Fibroblast of skin of right quadriceps (primary cell): ENCODE measurements at regions not wholly inside any gene's neighbourhood (a gene's known extent, or its start where the extent isn't known, plus 50 kb on each side); places are given as distances from the start of the nearest gene placed in this dataset.
A peak's percentile ranks its signal among the peaks of the same experiment; 100 is the strongest.
"Not testable (repeated sequence)": the region's sequence is repeated elsewhere in the genome, so short reads cannot be mapped to it uniquely, and the experiment has no call there.

Experiments
- DNase-seq: peaks from one replicate; pipeline ENCODE4 v3.0.0-alpha.2; 2013

GRCh38 chr6:137304020-137304780, 85.0 kb upstream of the IFNGR1 start:
- DNase-seq = no peak

DNA sequence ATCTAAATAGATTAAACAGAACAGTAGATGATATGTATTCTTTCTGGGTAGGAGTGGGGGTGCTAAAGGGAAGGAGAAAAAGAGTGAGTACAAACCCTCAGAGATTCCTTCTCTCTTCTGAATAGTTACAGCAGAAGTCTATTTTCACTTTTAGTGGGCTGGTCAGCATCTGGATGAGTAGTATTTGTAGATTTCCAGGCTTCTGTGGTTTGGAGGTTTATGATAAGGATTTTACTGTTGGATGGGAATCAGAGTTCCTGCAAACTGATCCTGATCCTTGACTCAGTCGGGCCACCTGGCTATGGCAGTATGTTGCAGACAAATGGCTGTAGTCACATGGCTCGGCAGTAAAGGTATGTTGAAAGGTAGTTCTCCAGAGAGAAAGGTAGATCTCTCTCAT, 84.3 kb upstream of the IFNGR1 start:
- no peak for DNase-seq

DNA sequence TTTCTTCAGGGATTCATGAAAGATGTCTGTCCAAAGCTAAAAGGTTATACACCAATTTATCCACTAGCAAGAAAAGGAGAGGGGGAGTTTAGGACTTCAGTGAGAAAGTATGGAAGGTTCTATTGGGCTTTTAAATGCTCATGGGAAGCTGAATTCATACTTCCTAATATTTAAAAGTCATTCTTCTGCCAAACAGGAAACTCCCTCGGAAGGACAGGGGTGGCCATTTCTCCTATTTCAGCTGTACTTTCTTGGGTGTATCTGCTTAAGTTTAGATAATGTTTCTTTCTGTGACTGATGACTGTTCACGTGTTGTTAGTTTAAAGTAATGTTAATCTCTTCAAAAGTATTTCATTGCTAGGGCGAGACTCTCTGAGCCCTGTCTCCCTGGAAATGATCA, 80.5 kb upstream of the IFNGR1 start:
- no peak for DNase-seq

DNA sequence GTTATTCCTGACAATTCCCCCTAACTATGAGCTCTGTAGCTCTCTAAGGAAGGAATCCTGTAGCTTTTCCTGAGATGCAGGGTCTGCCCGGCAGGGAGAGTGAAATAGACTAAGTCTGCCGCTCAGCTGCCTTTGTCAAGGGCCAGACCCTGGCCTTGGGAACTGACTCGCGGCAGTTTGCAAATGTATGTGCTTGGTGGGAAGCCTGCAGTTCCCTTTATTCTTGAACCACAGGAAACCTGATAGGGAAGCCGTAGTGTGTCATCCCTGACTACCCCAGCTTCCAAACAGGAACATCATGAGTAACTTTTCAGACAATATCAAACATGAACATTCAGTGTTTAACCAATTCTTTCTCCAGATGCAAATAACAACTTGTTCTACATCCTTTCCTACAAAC, 78.7 kb upstream of the IFNGR1 start:
- DNase-seq = peak; percentile 57

GRCh38 chr6:137292326-137292725, 73.1 kb upstream of the IFNGR1 start:
- DNase-seq = not testable (repeated sequence)

DNA sequence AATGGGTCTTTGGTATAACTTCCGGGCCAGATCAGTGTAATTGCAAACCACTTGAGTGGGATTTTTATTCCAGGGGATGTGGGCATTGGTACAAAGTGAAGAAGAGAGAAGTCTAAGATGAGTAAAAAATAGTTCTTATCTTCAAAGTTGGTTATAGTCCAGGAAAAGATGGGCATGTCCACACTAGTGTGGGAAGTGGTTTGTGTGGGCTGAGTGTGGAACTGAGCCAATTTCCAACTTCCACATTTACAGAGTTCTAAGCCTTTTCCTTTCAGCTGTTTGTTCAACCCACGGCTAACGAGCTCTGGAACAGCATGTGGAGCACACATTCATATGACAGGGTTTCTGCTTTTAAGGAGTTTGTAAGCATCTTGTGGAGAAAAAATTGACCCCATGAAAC, 72.3 kb upstream of the IFNGR1 start:
- peak; percentile 6 for DNase-seq

GRCh38 chr6:137290601-137291261, 71.5 kb upstream of the IFNGR1 start:
- DNase-seq = no peak

GRCh38 chr6:137286916-137287315, 67.7 kb upstream of the IFNGR1 start:
- no peak for DNase-seq

GRCh38 chr6:137286368-137286767, 67.2 kb upstream of the IFNGR1 start:
- DNase-seq = no peak

- no peak for DNase-seq
These were observed 65.6 kb upstream of the IFNGR1 start for GRCh38 chr6:137284811-137285110.

GRCh38 chr6:137283940-137284810, 65.0 kb upstream of the IFNGR1 start:
- no peak for DNase-seq

GRCh38 chr6:137283080-137283479, 63.9 kb upstream of the IFNGR1 start:
- no peak for DNase-seq

DNA sequence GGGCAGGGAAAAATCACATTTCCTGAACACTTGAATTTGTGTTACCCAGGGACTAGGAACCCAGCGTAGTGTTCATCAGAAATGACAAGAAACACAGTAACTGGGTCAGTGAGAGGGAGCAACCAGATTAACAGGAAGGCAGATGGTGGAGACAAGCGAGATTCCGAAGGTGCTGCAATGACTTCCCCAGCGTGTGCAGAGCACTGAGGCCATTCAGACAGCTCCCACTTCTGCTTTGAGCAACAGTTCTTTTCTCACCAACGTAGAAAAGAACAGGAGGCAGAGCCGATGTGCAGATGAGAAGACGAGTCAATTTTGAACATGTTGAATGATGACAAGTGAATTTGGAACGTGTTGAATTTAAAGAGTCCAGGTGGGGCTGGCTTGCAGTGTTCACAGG, 63.1 kb upstream of the IFNGR1 start:
- no peak for DNase-seq

DNA sequence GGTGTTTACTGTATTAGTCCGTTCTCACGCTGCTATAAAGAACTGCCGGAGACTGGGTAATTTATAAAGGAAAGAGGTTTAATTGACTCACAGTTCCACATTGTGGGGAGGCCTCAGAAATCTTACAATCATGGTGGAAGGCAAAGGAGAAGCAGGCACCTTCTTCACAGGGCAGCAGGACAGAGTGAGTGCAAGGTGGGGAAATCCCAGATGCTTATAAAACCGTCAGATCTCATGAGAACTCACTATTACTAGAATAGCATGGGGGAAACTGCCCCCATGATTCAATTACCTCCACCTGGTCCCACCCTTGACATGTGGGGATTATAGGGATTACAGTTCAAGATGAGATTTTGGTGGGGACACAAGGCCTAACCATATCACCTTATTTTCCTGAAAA, 60.1 kb upstream of the IFNGR1 start:
- not testable (repeated sequence) for DNase-seq

DNA sequence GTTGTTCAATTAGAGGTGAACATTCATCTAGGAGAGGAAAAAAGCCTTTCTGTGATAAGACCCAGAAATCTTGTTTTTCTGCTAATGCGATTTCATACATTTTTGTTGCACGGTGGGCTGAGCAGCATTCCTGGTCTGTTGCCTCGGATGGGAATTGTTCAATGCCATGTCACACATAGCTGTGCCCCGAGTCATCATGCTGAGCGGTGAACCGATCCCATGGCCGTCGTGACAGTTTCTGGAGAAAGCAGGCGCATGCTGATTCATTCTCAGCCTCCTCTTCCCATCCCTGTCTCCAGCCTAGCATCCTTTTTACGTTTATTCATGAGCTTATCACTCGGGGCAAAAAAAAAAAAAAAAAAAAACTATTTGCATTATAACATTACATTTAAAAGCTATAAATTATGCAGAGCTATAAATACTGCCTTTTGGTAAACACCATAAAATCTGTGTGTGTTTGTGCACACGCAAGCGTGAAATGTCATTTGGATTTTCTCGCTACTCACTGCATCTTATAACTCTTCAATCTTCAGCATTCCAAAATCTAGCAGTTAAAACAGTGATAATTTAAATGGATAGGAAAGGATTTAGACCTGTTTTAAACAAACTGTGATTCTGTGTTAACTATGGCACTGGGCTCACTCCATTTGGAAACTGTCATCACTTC, 58.9 kb upstream of the IFNGR1 start:
- DNase-seq = peak; percentile 91

DNA sequence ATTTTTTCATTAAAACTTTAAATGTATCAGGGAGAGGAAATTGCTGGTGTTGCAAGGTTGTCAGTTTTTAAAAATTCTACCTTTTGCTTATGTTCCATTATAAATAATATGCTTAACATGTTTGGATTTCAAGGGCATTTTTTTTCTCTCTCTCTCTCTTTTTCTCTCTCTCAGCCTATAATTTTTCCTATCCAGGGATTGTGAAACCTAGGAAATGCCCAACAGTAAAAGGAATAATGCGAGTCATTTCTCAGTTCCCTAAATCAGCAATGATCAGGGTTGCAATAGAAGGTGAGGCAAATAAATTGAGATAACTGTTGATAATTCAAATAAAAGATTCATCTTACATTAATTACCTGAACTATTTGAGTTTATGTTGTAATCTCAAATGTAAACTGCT, 53.2 kb upstream of the IFNGR1 start:
- DNase-seq = no peak

GRCh38 chr6:137271245-137272183, 52.3 kb upstream of the IFNGR1 start:
- DNase-seq = peak; percentile 51

DNA sequence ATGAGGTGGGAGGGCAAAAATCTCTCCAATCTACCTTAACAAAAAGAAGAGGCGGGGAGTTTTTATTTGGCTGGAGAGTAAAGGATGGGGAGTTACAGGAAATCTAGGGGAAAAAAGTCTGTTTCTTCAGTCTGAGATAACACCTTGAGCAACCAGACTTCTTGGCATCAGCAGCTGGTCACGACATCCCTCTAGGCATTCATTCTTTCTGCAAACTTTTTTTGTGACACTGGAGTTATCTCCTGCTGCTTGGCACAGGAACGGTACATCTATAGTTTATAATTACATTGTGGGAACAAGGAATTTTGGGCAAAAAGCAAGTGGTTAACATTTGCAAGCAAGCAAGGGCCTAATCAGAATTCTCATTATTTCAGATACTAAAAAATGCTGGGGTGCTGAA, 50.6 kb upstream of the IFNGR1 start:
- no peak for DNase-seq

DNA sequence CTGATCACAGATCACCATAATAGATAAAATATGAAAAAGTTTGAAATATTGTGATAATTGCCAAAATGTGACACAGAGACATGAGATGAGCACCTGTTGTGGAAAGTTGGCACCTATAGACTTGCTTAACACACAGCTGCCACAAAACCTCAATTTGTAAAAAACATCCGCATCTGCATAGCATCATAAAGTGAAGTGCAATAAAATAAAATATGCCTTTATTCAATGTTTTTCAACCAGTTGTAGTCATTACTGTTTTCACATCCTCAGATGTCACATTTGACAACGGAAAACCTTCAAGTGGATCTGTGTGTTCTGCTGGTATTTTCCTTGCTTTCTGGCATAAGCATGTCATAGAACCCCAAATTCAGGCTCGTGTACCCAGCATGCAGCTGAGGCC, 50.2 kb upstream of the IFNGR1 start:
- no peak for DNase-seq
